GM12864 (cell line): ENCODE measurements at regions not wholly inside any gene's neighbourhood (a gene's known extent, or its start where the extent isn't known, plus 50 kb on each side); places are given as distances from the start of the nearest gene placed in this dataset.
"Not testable (repeated sequence)": the region's sequence is repeated elsewhere in the genome, so short reads cannot be mapped to it uniquely, and the experiment has no call there.

Experiments
- DNase-seq: peaks from one replicate; pipeline ENCODE4 v3.0.0-alpha.2; 2011; ENCODE audit warnings: low read depth
- H3K4me3 ChIP-seq: 2 replicates; pipeline ENCODE4 v1.5.1; 2011; ENCODE audit warnings: mild to moderate bottlenecking, low read depth, low read length, control low read depth

GRCh38 chr9:65566018-65566417 is 109.7 kb upstream of the ZNG1E start:
- H3K4me3 ChIP-seq, DNase-seq: not testable (repeated sequence)

GRCh38 chr9:65519018-65519417 is 156.7 kb upstream of the ZNG1E start:
- not testable (repeated sequence) for DNase-seq, H3K4me3 ChIP-seq

- DNase-seq, H3K4me3 ChIP-seq: not testable (repeated sequence)
Observed at GRCh38 chr9:65514465-65514864, 161.3 kb upstream of the ZNG1E start.

GRCh38 chr9:65507897-65508296 is 167.8 kb upstream of the ZNG1E start:
- DNase-seq, H3K4me3 ChIP-seq: not testable (repeated sequence)

- not testable (repeated sequence) for H3K4me3 ChIP-seq, DNase-seq
Observed at GRCh38 chr9:65504686-65505085, 171.0 kb upstream of the ZNG1E start.

- DNase-seq: not testable (repeated sequence)
Observed at GRCh38 chr9:65503696-65504095, 172.0 kb upstream of the ZNG1E start.

GRCh38 chr9:65482890-65483289 is 192.8 kb upstream of the ZNG1E start:
- DNase-seq, H3K4me3 ChIP-seq: not testable (repeated sequence)

More at GRCh38 chr9:65503696-65504095, 172.0 kb upstream of the ZNG1E start:
- H3K4me3 ChIP-seq: not testable (repeated sequence)

GRCh38 chr9:65481291-65481690 is 194.4 kb upstream of the ZNG1E start:
- H3K4me3 ChIP-seq, DNase-seq: not testable (repeated sequence)

GRCh38 chr9:65474891-65475290 is 189.9 kb upstream of the FOXD4L5 start:
- H3K4me3 ChIP-seq, DNase-seq: not testable (repeated sequence)

GRCh38 chr9:65473059-65473822 is 188.2 kb upstream of the FOXD4L5 start:
- not testable (repeated sequence) for DNase-seq, H3K4me3 ChIP-seq

GRCh38 chr9:65471106-65471505 is 186.1 kb upstream of the FOXD4L5 start:
- not testable (repeated sequence) for H3K4me3 ChIP-seq, DNase-seq

- not testable (repeated sequence) for H3K4me3 ChIP-seq, DNase-seq
Observed at GRCh38 chr9:65466911-65467734, 182.1 kb upstream of the FOXD4L5 start.

- DNase-seq, H3K4me3 ChIP-seq: not testable (repeated sequence)
Observed at GRCh38 chr9:65465246-65465895, 180.4 kb upstream of the FOXD4L5 start.

- H3K4me3 ChIP-seq, DNase-seq: not testable (repeated sequence)
Observed at GRCh38 chr9:65462476-65462875, 177.5 kb upstream of the FOXD4L5 start.
